C1 segment of cervical spinal cord (tissue), 14 donors: ENCODE measurements at regions not wholly inside any gene's neighbourhood (a gene's known extent, or its start where the extent isn't known, plus 50 kb on each side); places are given as distances from the start of the nearest gene placed in this dataset.

ENCODE experiments used
- DNase-seq, 14 donors: peaks; one replicate each; lab custom pipeline; 2025; lab: John Stamatoyannopoulos, UW

DNA sequence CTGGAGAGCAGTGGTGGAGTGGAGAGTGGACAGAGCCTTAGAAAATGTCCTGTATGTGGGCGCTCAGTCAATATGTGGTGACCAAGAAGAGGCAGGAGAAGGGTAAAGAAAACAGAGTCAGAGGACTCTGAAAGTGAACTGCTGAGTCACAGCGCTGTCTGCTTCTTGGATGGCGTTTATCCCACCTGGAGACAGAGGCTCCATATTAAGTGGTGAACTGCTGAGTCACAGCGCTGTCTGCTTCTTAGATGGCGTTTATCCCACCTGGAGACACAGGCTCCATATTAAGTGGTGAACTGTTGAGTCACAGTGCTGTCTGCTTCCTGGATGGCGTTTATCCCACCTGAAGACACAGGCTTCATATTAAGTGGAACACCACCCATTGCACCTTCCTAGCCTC is 119.3 kb upstream of the RALGAPA2 start:
- DNase-seq: no peak

DNA sequence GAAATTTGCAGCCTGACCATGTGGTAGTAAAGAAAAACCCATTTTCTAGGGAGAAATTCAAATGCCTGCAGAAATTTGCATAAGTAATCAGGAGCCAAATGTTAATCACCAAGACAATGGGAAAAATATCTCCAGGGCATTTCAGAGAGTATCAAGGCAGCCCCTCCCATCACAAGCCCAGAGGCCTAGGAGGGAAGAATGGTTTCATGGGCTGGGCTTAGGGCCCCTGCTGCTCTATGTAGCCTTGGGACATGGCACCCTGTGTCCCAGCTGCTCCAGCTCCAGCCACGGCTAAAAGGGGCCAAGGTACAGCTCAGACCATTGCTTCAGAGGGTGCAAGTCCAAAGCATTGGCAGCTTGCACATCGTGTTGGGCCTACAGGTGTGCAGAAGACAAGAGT is 117.2 kb upstream of the RALGAPA2 start:
- DNase-seq: no peak

DNA sequence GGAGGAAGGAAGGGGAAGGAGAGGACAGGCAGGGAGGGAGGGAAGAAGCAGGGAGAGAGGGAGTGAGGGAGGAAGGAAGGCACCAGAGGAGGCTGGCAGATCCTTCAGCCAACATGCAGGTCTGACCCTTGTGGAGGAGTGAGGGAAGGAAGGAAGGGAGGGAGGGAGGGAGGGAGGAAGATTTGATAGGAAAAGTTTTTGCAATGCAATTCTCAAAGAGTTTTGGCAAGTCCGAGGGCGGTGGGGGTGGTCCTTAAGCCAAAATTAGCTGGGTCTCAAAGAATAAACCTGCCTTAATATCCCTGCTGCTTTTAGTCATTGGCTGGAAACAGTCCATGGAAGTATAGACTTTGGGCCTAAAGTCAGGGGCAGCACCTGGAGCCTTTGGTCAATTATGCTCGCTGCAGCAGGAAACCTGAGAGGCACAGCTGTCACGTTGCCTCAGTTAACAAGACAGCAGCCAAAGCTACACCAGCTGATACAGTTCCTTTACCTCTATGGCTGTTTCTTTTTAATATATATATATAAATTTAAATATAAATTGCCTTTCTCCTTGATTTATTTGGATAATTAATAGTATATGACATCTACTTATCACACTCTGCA is 115.7 kb upstream of the RALGAPA2 start:
- DNase-seq: no peak

DNA sequence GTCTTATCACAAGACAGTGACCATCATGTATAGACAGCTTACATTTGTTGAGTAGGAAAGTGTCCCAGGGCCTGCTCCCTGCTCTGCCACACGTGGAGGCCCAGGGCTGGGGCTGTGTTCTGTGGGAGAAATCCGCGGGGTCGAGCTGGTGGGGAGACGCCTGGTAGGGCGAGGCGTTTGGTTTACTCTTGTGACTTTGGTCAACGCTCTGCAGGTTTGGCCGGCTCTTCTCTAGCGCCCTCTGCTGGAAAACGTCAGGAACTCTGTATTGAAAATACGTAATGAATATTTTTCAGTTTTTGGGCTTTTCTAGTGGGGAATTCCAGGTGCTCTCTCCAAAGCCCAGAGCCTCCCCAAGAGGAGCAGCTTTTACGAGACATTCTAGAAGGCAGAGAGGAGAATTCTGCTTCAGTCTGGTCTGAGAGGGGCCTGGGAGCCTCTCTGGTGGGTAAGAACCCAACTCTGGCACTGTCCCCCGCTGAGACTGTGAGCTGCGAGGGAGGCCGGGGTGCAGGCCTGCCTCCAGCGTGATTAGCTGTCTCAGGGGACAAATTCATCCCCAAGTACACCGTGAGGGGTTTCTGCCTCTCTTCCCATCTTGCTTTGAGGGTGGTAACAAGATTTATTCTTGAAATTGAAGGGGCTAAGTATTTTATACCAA is 112.6 kb upstream of the RALGAPA2 start:
- peak in 7 of 14 donors; percentile 27 to 73 (median 40) for DNase-seq

DNA sequence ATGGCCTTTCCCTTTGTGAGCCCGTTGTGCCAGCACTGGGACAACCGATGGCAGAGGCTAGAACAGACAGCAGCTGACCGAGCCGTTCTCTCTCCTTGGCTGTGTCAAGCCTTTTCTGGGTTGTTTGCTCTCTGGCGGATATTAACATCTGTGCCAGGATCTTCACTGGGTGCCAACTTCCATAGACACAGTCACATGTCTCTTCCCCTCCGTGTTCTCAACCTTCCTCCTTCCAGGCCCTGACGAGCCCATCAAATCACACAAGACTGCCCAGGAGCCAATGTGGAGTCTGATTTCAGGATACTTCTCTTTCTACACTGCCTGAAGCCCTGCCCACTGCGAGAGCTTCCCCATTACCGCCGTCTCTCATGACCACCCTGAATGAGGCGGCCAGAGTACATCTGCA is 111.0 kb upstream of the RALGAPA2 start:
- peak in 3 of 14 donors; percentile 12 to 19 (median 12) for DNase-seq

DNA sequence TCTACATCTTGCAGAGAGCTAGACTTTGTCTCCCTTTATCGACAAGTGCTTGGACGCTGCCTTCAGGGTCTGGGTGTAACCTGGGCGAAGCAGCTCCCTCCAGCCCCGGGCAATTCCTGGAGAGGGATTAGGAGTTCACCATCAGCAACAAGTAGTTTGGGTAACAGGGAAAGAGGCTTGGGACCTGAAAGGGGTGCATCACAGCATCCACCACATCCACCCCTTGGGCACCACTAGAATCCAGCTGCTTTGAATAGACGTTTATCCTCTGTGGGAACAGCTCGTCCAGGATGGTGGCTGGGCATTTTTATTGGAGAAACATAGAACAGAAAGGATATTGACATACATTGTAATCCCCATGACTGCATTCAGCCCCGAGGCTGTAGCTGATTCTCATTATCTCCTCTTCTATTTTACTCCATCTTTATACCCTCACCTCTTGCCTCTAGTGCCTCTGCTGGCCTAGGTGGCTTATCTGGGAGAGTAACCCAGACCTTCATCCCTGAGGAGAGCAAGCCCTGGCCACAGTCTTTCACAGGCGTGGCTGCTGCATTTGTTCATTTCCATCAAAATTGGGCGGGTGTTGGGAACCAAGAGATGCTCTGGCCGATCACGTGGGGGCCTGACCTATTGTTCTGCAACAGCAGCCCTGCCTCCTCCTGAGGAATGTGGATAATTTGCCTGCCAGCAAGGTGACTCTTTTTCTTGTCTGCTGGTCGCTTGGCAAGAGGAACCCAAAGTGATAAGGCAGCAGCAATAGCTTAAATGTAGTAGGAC is 109.2 kb upstream of the RALGAPA2 start:
- no peak for DNase-seq

DNA sequence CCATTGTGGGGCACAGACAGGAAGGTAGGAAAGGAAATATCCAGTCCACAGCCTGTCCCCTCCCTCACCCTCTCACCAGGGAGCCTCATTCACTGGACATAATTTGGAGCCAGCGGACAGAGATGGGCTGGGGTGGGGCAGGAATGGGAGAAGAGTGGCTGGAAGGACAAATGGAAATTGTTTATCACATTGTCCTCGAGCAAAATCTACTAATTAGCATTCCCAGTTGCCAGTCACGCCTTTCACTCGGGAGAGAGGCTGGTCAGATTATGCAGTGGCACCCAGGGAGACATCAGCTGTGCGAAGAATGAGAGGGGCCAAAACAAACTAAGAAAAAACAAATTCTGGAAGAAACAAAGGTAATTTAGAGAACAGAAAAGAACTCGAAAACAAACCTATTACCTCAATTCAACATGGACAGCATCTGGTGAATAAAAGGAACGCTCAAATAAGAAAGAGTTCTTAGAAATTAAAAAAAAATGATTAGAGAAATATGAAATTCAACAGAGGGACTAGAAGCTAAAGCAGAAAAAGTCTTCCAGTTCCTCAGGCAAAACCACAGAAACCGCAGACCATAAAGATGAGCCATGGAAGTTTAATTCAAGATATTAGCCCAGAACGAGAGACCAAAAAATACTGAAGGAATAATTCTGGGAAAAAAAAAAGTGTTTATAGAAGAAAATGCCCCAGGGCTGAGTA is 108.5 kb upstream of the RALGAPA2 start:
- no peak for DNase-seq

DNA sequence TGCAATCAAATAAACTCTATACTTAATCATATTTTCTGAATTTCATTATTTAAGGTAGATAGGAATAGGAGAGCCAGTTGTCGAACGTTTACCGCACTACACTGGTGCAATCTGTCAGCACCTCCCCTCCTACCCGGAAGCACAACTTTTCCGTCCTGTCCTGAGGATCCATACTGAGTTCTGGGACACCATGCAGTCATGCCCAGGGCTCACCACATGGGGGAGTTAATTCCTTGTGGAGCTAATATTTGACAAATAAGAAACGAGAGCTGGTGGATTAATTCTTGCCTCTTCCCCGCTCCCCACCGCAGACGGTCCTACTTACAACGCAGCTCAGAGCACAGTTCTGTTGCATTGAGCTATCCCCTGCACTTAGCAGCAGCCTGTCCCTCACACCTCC is 107.7 kb upstream of the RALGAPA2 start:
- peak in 2 of 14 donors; percentile 7 to 19 for DNase-seq

DNA sequence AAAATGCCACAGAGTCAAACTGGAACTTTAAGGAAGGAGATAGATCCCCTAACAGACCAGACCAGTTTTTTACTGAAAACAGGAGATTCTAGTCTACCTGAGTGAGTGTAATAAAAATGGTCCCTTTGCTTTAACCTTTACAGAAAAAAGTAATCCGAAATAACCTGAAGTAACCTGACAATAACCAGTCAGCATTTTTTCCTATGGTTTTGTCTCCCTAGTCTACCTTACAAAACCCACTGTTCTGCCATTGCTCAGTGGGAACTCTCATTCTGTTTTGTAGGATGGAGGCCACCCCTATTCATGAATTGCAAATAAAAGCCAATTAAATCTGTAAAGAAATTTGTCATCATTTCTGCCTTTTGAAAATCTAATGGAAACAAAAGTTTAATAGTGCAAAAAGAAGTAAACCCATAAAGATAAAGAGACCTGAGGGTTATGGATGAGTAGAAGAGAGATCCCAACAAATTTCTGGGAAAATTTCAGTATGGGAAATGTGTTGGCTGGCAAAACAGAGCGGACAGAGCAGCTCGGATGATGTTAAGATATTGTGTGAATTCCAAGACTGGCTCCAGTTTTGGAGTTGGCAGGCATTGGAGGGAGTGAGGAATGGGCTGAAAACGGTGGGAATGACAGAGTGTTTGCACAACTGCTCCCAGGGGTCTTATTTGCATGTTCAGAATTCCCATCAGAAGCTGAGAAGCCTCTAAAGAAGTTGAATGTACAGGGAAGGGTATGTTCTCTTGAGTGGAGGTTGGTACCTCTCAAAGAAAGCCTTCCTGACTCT is 104.7 kb upstream of the RALGAPA2 start:
- no peak for DNase-seq

DNA sequence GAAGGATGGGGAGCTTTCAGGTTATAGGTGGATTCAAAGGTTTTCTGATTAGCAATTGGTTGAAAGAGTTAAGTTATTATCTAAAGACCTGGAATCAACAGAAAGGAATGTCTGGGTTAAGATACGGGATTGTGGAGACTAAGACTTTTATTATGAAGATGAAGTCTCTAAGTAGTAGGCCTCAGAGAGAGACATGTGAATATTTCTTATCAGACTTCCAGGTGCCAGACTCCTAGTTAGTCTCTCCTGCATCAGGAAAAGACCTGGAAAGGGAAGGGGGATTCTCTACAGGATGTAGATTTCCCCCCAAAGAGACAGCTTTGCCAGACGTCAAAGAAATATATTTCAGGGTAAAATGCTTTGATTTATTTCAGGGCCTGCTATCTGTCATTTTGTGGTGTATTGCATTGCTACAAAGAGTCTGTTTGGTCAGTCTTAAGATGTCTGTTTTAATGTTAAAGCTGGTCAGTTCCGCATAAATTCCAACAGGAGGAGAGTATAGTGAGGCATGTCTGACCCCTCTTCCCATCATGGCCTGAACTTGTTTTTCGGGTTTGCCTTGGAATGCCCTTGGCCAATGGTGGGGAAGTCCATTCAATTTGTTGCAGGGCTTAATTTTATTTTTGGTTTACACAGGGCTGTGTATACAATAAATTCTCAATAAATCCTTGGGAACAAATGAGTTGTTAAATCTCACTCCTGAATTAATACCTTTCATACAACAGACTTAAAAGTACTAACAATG is 103.4 kb upstream of the RALGAPA2 start:
- DNase-seq: no peak

DNA sequence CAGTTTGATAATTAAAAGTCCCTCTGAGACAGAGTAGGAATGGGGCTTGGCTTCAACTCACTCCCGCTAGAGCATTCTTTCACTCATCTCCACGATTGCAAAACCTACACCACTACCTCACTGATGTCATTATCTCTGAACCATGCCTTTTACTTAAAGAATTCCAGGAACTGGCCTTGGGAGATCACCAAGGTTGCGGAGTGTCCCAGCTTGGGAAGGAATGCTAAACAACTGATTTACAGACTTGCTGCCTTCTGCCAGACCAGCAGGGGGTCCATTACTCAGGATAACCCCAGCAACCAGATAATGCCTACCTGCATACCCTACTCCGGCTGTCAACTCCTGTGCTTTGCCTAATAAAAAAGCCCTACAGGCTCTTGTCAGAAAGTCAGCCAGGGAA is 102.2 kb upstream of the RALGAPA2 start:
- DNase-seq: no peak

DNA sequence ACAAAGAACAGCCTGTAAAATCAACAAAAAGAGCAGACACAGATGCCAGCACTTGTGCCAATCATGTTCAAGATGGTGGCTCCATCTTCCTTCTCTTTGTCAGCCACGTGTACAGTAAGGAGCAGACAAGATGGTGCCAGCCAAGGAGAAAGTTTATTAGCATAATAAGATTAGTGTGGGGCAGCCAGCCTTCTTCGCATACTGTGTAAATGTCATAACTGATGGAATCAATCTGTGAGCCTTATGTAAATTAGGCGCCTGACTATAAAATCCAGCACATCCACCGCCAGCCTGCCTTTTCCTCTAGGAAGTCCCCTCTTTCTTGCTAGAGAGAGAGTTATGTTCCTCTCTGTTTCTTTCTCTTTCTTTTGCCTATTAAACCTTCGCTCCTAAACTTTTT is 99.7 kb upstream of the RALGAPA2 start:
- no peak for DNase-seq

DNA sequence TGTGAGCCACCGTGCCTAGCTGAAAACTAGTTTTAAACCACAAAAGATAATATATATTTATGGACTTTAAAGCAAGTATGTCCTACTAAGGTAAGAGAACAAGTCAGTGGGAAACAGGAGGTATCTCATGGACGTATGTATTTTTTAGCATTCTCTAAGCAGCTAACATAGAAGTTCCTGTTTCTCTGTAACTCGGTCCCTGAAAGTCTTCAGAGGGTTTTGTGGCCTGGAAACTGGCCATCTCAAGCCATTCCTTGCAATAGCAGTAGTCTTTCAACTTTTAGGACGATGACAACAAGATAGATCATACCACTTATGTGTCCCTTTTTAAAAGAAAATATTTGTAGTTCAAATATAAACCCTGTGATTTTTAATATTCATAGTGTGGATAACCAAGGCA is 95.6 kb upstream of the RALGAPA2 start:
- DNase-seq: no peak

DNA sequence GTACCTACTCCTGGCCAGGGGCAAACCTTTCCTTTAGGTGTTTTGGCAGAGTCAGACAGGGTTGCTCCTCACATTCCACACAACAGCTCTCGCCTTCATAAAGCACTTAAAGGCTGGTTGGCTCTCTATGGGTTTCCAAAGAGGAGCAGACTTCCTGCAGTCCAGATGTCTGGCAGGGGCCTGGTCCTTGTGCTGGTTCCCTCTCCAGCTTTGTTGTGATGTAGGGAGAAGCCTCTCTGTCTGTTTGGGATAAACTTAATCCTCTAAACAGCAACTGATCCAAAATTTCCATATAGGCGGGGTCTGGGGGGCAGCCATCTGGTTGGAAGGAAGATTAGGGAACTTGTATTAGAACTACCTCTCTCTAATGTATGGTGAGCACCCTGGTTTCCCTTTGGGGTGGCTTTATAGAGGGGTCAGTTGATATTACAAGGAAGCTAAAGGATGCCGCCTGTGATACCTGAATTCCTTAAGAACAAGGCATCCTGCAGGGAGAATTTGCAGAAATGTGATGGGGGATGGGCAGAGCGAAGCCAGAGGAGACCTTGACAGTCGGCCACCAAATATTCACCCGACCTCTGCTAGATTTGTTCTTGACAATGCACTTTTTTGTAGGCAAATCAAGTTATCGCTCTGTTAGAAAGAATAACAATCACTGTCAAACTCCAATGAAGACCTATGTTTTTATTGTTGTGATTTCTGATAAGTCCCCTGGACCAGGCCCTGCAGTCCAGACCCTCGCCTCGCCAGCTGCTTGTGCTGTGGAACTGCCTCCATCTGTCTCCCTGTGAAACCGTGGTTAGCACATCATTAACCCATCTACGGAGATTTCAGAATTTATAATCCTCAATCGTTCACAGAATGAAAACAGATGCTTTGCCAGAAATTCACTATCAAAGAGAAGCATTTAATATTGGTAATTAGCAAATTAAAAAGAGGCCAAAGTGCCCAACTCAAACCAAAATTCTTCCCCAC is 94.0 kb upstream of the RALGAPA2 start:
- no peak for DNase-seq

DNA sequence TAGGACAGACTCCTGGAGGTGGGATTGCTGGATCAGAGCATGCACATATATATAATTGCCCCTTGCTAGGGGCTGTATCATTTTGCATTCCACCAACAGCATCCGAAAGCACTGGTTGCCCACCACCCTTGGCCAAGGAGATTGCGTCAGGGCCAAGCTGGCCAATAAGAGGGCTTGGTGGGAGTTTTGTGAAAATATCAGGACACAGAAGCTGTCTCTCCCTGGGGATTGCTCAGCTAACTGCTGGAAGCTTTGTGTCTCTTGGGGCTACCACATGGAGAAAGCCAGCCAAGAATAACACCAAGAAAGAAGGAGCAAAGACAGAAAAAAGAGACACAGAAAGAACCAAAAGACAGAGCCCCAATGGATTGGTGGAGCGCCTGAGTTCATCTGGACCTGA is 90.6 kb upstream of the RALGAPA2 start:
- no peak for DNase-seq

DNA sequence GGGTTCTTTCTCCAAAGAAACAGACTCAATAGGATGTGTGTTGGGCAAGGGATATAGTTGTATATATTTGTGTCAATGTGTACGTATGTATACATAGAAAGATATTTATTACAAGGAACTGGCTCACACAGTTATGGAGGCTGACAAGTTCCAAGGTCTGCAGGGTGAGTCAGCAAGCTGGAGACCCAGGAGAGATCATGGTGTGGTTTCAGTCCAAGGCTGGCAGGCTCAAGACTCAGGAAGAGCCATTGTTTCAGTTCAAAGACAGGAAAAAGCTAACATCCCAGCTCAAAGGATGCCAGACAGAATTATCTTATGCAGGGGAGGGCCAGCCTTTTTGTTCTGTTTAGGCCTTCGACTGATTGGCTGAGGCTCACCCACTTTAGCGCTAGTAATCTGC is 89.9 kb upstream of the RALGAPA2 start:
- DNase-seq: no peak

DNA sequence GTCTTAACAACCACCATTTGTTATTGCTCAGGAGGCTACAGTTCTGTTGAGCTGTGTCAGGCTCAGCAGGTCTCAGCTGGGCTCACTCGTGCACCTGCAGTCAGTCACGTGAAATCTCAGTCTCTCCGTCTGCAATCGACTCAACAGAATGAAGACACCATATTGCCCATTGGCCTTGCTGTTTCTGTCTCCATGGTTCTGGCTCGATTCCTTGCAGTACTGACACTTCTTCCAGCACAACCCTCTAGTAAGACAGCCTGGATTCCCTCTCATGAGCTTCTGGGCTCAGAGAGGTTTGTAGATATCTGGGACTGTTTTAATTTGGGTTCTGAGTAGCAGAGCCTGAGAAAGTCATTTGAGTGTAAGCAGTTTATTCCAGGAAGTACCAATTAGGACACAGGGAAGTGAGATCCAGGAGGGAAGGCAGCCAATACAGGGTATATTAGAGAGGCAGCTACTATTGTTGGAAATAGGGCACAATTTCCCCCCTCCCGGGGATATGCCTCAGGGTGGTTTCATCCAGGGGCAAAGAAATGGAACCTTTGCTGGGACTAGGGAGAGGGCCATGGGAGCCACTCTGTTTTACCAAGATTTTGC is 87.4 kb upstream of the RALGAPA2 start:
- DNase-seq: no peak

DNA sequence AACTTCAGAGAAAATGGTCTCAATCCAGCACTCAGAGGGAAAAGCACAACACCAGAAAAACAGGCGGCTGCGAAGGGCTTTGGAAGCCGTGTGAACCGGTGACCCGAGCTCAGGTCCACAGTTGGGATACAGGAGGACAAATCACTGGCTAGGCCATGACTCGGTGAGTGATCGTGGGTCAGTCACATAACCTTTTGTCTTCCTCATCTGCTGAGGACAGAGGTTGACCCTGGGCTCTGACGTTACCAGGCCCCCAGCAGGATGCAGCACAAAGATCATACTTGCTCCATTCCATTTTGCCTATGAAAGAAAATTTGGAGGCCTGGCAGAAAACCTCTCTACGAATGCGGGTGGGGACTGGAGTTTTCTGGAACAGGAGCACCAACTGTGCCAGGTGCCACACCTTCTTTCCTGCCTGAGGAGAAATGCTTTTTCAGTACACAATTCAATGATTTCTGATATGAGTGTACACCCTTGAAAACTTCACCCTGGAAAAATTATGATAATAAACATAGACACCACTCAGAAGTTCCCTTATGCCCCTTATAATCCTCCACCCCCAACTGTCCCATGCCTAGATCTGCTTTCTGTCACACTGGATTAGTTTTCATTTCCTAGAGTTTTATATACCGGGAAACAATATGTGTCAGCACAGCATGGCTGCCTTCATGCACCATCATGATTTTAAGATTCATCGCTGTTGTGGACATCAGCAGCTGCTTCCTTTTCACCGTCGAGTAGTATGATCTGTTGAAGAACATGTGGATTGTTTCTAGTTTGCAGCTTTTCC is 85.3 kb upstream of the RALGAPA2 start:
- DNase-seq: no peak
